Activated CD4-positive, alpha-beta T cell treated with anti-CD3 and anti-CD28 coated beads for 24 hours (primary cell): ENCODE measurements at regions not wholly inside any gene's neighbourhood (a gene's known extent, or its start where the extent isn't known, plus 50 kb on each side); places are given as distances from the start of the nearest gene placed in this dataset.
"Not testable (repeated sequence)": the region's sequence is repeated elsewhere in the genome, so short reads cannot be mapped to it uniquely, and the experiment has no call there.

Experiments used
- DNase-seq, 2 donors: peaks; one replicate each; pipeline ENCODE4 v3.0.0-alpha.2; 2020; ENCODE audit warnings: low read depth in 2 of 2

- DNase-seq, result peak; percentile 3 to 22
Observed at GRCh38 chr2:87075054-87075790, 53.6 kb upstream of the PLGLB1 start.

- peak; percentile 5 to 19 for DNase-seq
Observed at GRCh38 chr2:87075791-87076252, 54.2 kb upstream of the PLGLB1 start.

- DNase-seq, result peak; percentile 73 to 84
Observed at GRCh38 chr2:87076253-87077123, 54.8 kb upstream of the PLGLB1 start.

- not testable (repeated sequence) for DNase-seq
Observed at GRCh38 chr2:87077124-87077446, 55.4 kb upstream of the PLGLB1 start.

GRCh38 chr2:87081727-87082126 is 60.1 kb upstream of the PLGLB1 start:
- DNase-seq, result not testable (repeated sequence)

GRCh38 chr2:87088079-87088478 is 66.4 kb upstream of the PLGLB1 start:
- DNase-seq, result not testable (repeated sequence)

- DNase-seq, result not testable (repeated sequence)
Observed at GRCh38 chr2:87089401-87089800, 67.8 kb upstream of the PLGLB1 start.

GRCh38 chr2:87093252-87093651 is 71.6 kb upstream of the PLGLB1 start:
- DNase-seq, result not testable (repeated sequence)

GRCh38 chr2:87093937-87094529 is 72.4 kb upstream of the PLGLB1 start:
- not testable (repeated sequence) for DNase-seq

GRCh38 chr2:87095804-87096203 is 74.2 kb upstream of the PLGLB1 start:
- not testable (repeated sequence) for DNase-seq

- not testable (repeated sequence) for DNase-seq
Observed at GRCh38 chr2:87128761-87129553, 107.3 kb upstream of the PLGLB1 start.

GRCh38 chr2:87132577-87132976 is 110.9 kb upstream of the PLGLB1 start:
- not testable (repeated sequence) for DNase-seq

- not testable (repeated sequence) for DNase-seq
Observed at GRCh38 chr2:87151835-87152493, 130.3 kb upstream of the PLGLB1 start.

GRCh38 chr2:87174454-87174853 is 152.8 kb upstream of the PLGLB1 start:
- DNase-seq, result not testable (repeated sequence)

GRCh38 chr2:87183373-87183772 is 161.7 kb upstream of the PLGLB1 start:
- not testable (repeated sequence) for DNase-seq

GRCh38 chr2:87184260-87184659 is 162.6 kb upstream of the PLGLB1 start:
- DNase-seq, result not testable (repeated sequence)

GRCh38 chr2:87189214-87189613 is 167.6 kb upstream of the PLGLB1 start:
- DNase-seq, result not testable (repeated sequence)

GRCh38 chr2:87193336-87193735 is 171.7 kb upstream of the PLGLB1 start:
- DNase-seq, result not testable (repeated sequence)

- not testable (repeated sequence) for DNase-seq
Observed at GRCh38 chr2:87194254-87194999, 172.8 kb upstream of the PLGLB1 start.

- not testable (repeated sequence) for DNase-seq
Observed at GRCh38 chr2:87196720-87197388, 175.2 kb upstream of the PLGLB1 start.
